Activated B cell treated with CpG ODN at 0.5 μM for 24 hours (primary cell): ENCODE measurements at regions not wholly inside any gene's neighbourhood (a gene's known extent, or its start where the extent isn't known, plus 50 kb on each side); places are given as distances from the start of the nearest gene placed in this dataset.

ENCODE experiments used
- ATAC-seq: fragments of 200-7000 bp; cut with Tn5 transposase; one replicate; pipeline ENCODE4 v1.10.0; 2021; ENCODE audit warnings: low read depth, mild to moderate bottlenecking, moderate library complexity
- CTCF ChIA-PET: fragments of 350-600 bp; sonication (Branson Sonifier 250); formaldehyde crosslinking; loops from one replicate; lab custom pipeline; 2021; ENCODE audit warnings: antibody characterized with exemption; lab: Charles Lee
- POLR2A ChIA-PET: fragments of 350-600 bp; sonication (Branson Sonifier 250); formaldehyde crosslinking; loops from one replicate; lab custom pipeline; 2021; ENCODE audit warnings: antibody characterized with exemption; lab: Charles Lee
- DNase-seq: peaks from one replicate; pipeline ENCODE4 v3.0.0; 2022
- H3K27ac Mint-ChIP-seq: one replicate; pipeline ENCODE4 v1.8.0; 2020; ENCODE audit warnings: mixed read lengths
- H3K27me3 Mint-ChIP-seq: one replicate; pipeline ENCODE4 v1.8.0; 2021; ENCODE audit warnings: mixed read lengths
- H3K36me3 Mint-ChIP-seq: one replicate; pipeline ENCODE4 v1.8.0; 2021; ENCODE audit warnings: low read depth, mixed read lengths
- H3K4me1 Mint-ChIP-seq: one replicate; pipeline ENCODE4 v1.8.0; 2021; ENCODE audit warnings: mixed read lengths
- H3K4me3 Mint-ChIP-seq: one replicate; pipeline ENCODE4 v1.8.0; 2020; ENCODE audit warnings: mild to moderate bottlenecking, mixed read lengths
- H3K9me3 Mint-ChIP-seq: one replicate; pipeline ENCODE4 v1.8.0; 2020; ENCODE audit warnings: mixed read lengths
- CTCF ChIP-seq: fragments of 200-600 bp; IDR thresholded peaks from one replicate; pipeline ENCODE4 v1.8.0; 2022; ENCODE audit warnings: antibody characterized with exemption, mild to moderate bottlenecking
- intact Hi-C: fragments of 100-400 bp; cut with micrococcal nuclease; formaldehyde crosslinking; loops from one replicate; pipeline ENCODE4 v1.15.1; 2024

DNA sequence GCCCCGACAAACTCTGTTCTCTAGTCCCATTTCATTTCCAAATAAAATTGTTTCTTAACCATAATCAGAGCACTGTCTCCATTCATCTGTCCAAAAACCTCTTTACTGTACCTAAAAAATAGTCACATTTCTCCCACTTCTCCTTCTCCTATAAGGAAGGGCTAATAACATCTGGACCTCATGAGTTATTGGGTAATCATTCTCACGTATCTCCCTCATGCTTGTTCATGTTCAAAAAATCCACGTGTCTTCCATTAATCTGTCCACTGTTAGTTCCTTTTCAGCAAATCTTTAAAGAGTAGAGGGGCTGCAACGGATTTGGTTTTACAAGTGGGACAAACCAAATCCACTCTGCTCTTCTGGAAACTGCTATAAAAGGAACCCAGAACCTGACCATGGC, 1418.8 kb downstream of the MRPL39 start:
- Mint-ChIP-seq H3K36me3 (no peaks in the 10 kb centered on the region), H3K27ac (no peak overlapping the region), H3K9me3 (no peaks in the 10 kb centered on the region), H3K4me1 (no peaks in the 10 kb centered on the region), H3K4me3 (no peak overlapping the region), H3K27me3 (no peaks in the 10 kb centered on the region)
- intact Hi-C loops, result no loop called here
- no peak for DNase-seq
- POLR2A ChIA-PET, result no interaction called here
- no peak for TF ChIP-seq CTCF
- no peak for ATAC-seq
- CTCF ChIA-PET, result no interaction called here

GRCh38 chr21:24183077-24183476, 1424.2 kb downstream of the MRPL39 start:
- Mint-ChIP-seq H3K4me3 (no peak overlapping the region), H3K9me3 (peaks cover 11% of the 10 kb centered on the region), H3K27ac (no peak overlapping the region), H3K27me3 (no peaks in the 10 kb centered on the region), H3K4me1 (no peaks in the 10 kb centered on the region), H3K36me3 (no peaks in the 10 kb centered on the region)
- ChIA-PET POLR2A (no interaction called here), CTCF (no interaction called here)
- ATAC-seq (no peak), DNase-seq (no peak)
- TF ChIP-seq CTCF, result no peak
- intact Hi-C loops, result no loop called here

GRCh38 chr21:24179110-24179509, 1428.2 kb downstream of the MRPL39 start:
- ChIA-PET POLR2A (no interaction called here), CTCF (no interaction called here)
- Mint-ChIP-seq H3K27ac (no peak overlapping the region), H3K36me3 (no peaks in the 10 kb centered on the region), H3K4me3 (no peak overlapping the region), H3K9me3 (peaks cover 11% of the 10 kb centered on the region), H3K4me1 (no peaks in the 10 kb centered on the region), H3K27me3 (no peaks in the 10 kb centered on the region)
- DNase-seq (no peak), ATAC-seq (no peak)
- intact Hi-C loops, result no loop called here
- no peak for TF ChIP-seq CTCF

DNA sequence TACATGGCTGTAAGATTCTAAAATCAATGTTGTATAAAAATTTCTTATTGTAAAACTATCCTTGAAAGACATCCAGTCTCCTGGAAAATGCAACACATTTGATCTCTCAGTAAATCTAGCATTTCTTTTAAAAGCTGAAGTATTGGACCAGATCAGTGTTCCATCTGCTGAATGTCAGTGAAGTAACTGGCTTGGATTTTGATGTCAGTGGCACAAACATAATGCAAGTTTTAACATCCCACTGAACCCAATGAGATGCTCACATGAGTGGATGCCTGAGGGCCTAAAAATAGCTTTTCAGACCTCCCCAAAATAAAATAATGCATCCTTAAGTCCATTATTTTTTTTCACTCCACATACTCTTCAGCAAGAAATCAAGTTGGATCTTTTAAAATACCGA, 1432.2 kb downstream of the MRPL39 start:
- intact Hi-C loops, result no loop called here
- H3K9me3 Mint-ChIP-seq, result peaks cover 5% of the 10 kb centered on the region
- no peak for DNase-seq
- POLR2A ChIA-PET, result no interaction called here
- no peaks in the 10 kb centered on the region for H3K27me3 Mint-ChIP-seq
- no peak for TF ChIP-seq CTCF
- H3K4me3 Mint-ChIP-seq, result no peak overlapping the region
- H3K27ac Mint-ChIP-seq, result no peak overlapping the region
- H3K4me1 Mint-ChIP-seq, result no peaks in the 10 kb centered on the region
- no peak for ATAC-seq
- CTCF ChIA-PET, result no interaction called here
- H3K36me3 Mint-ChIP-seq, result no peaks in the 10 kb centered on the region

DNA sequence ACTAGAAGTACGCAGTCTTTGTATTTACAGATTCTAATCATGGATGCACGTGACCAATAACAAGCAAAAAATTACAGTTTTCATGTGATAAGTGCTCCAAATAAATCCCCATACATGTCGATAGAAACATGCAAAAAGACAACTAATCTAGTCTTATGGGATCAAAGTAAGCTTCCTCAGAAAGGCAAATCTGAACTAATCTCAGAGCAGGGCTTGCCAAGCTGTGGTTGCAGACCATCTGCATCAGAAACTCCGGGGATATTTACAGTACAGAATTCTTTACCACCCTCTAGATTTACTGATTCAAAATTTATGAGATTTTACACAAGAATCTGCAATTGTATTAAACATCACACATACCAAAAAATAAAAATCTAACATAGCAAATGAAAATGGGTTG, 1435.5 kb downstream of the MRPL39 start:
- TF ChIP-seq CTCF, result no peak
- intact Hi-C loops, result no loop called here
- Mint-ChIP-seq H3K4me1 (no peaks in the 10 kb centered on the region), H3K36me3 (no peaks in the 10 kb centered on the region), H3K27me3 (no peaks in the 10 kb centered on the region), H3K27ac (no peak overlapping the region), H3K9me3 (no peaks in the 10 kb centered on the region), H3K4me3 (no peak overlapping the region)
- ChIA-PET POLR2A (no interaction called here), CTCF (no interaction called here)
- DNase-seq, result no peak
- ATAC-seq, result no peak
